ENCODE measurements at regions not wholly inside any gene's neighbourhood (a gene's known extent, or its start where the extent isn't known, plus 50 kb on each side); places are given as distances from the start of the nearest gene placed in this dataset.

- no peak overlapping the region for H4K8ac ChIP-seq (ENCODE audit: low read depth, low read length)
- H3K9me3 ChIP-seq (replicated peaks in 1 of 2; ENCODE audit: control insufficient read depth in 2 of 2, insufficient read depth in 1 of 2, low read depth in 1 of 2, low read length in 2 of 2): peaks cover 0 to 23% of the 10 kb centered on the region in 2 donors
- H2BK120ac ChIP-seq (ENCODE audit: low read depth, low read length): no peak overlapping the region
- no peak overlapping the region for H2AK5ac ChIP-seq (ENCODE audit: low read depth, low read length)
- no CpG with 5 or more reads among the region's 1 CpG for WGBS, 2 donors (ENCODE audit: extremely low coverage in 2 of 2, insufficient read length in 2 of 2, insufficient replicate concordance in 1 of 2)
- no peak overlapping the region for H4K91ac ChIP-seq (ENCODE audit: low read depth, low read length, poor library complexity)
- no peak overlapping the region for H3K4me2 ChIP-seq (ENCODE audit: insufficient read depth, low read length, poor library complexity, severe bottlenecking)
- H3K27ac ChIP-seq (replicated peaks; ENCODE audit: low read length): peak overlapping the region; percentile 2
- H2BK15ac ChIP-seq (ENCODE audit: low read length): no peak overlapping the region
- H2BK5ac ChIP-seq (ENCODE audit: low read length): no peak overlapping the region
- no peak overlapping the region for H2AFZ ChIP-seq (ENCODE audit: low read length)
- no peak overlapping the region for H2BK12ac ChIP-seq (ENCODE audit: low read length)
- H3K79me1 ChIP-seq (ENCODE audit: low read depth, low read length): no peaks in the 10 kb centered on the region
- DNase-seq (ENCODE audit: low spot score): no peak
- H3K23ac ChIP-seq (ENCODE audit: low read depth, low read length, poor library complexity): no peak overlapping the region
- H3K4ac ChIP-seq (ENCODE audit: low read length): no peak overlapping the region
- H3K18ac ChIP-seq (ENCODE audit: low read length): no peak overlapping the region
- no peaks in the 10 kb centered on the region for H3K27me3 ChIP-seq (ENCODE audit: control insufficient read depth in 3 of 3, insufficient read depth in 3 of 3, low read depth in 1 of 3, low read length in 3 of 3)
- H3K4me1 ChIP-seq (ENCODE audit: control insufficient read depth in 2 of 2, insufficient read depth in 1 of 2, low read depth in 1 of 2, low read length in 2 of 2): peaks cover 1 to 38% of the 10 kb centered on the region in 2 donors
- H3K9ac ChIP-seq (ENCODE audit: low read depth, low read length, poor library complexity): no peak overlapping the region
- H3K36me3 ChIP-seq (replicated peaks in 1 of 2; ENCODE audit: control insufficient read depth in 2 of 2, insufficient read depth in 2 of 2, low read length in 2 of 2): no peaks in the 10 kb centered on the region
- H3K4me3 ChIP-seq (ENCODE audit: low read length in 2 of 2): peak overlapping the region in 1 of 2 donors; percentile 7
- no peak overlapping the region for H3K14ac ChIP-seq (ENCODE audit: low read length)
These were observed 78.3 kb upstream of the POU5F2 start for GRCh38 chr5:93819668-93820067.

- no CpG with 5 or more reads among the region's 4 CpGs for WGBS, 2 donors (ENCODE audit: extremely low coverage in 2 of 2, insufficient read length in 2 of 2, insufficient replicate concordance in 1 of 2)
- Histone ChIP-seq H2AK5ac (ENCODE audit: low read depth, low read length) (no peak overlapping the region), H3K9me3 (replicated peaks in 1 of 2; ENCODE audit: control insufficient read depth in 2 of 2, insufficient read depth in 1 of 2, low read depth in 1 of 2, low read length in 2 of 2) (peaks cover 2 to 14% of the 10 kb centered on the region in 2 donors), H4K91ac (ENCODE audit: low read depth, low read length, poor library complexity) (no peak overlapping the region), H3K23ac (ENCODE audit: low read depth, low read length, poor library complexity) (no peak overlapping the region), H2BK12ac (ENCODE audit: low read length) (no peak overlapping the region), H3K18ac (ENCODE audit: low read length) (no peak overlapping the region), H3K27ac (replicated peaks; ENCODE audit: low read length) (no peak overlapping the region), H2BK5ac (ENCODE audit: low read length) (no peak overlapping the region), H3K14ac (ENCODE audit: low read length) (no peak overlapping the region), H3K36me3 (replicated peaks in 1 of 2; ENCODE audit: control insufficient read depth in 2 of 2, insufficient read depth in 2 of 2, low read length in 2 of 2) (no peaks in the 10 kb centered on the region), H2BK120ac (ENCODE audit: low read depth, low read length) (no peak overlapping the region), H3K4me1 (ENCODE audit: control insufficient read depth in 2 of 2, insufficient read depth in 1 of 2, low read depth in 1 of 2, low read length in 2 of 2) (peaks cover 0 to 17% of the 10 kb centered on the region in 2 donors), H3K79me1 (ENCODE audit: low read depth, low read length) (no peaks in the 10 kb centered on the region), H3K4ac (ENCODE audit: low read length) (no peak overlapping the region), H4K8ac (ENCODE audit: low read depth, low read length) (no peak overlapping the region), H2AFZ (ENCODE audit: low read length) (no peak overlapping the region), H3K4me3 (ENCODE audit: low read length in 2 of 2) (no peak overlapping the region), H3K27me3 (ENCODE audit: control insufficient read depth in 3 of 3, insufficient read depth in 3 of 3, low read depth in 1 of 3, low read length in 3 of 3) (no peaks in the 10 kb centered on the region), H3K9ac (ENCODE audit: low read depth, low read length, poor library complexity) (no peak overlapping the region), H3K4me2 (ENCODE audit: insufficient read depth, low read length, poor library complexity, severe bottlenecking) (no peak overlapping the region), H2BK15ac (ENCODE audit: low read length) (no peak overlapping the region)
- DNase-seq (ENCODE audit: low spot score): no peak
These were observed 69.4 kb upstream of the POU5F2 start for GRCh38 chr5:93810780-93811179.

GRCh38 chr5:93809430-93809829 lies 68.0 kb upstream of the POU5F2 start:
- H3K4me2 ChIP-seq (ENCODE audit: insufficient read depth, low read length, poor library complexity, severe bottlenecking): no peak overlapping the region
- no peak overlapping the region for H2BK15ac ChIP-seq (ENCODE audit: low read length)
- H2AK5ac ChIP-seq (ENCODE audit: low read depth, low read length): no peak overlapping the region
- no CpG with 5 or more reads among the region's 1 CpG for WGBS, 2 donors (ENCODE audit: extremely low coverage in 2 of 2, insufficient read length in 2 of 2, insufficient replicate concordance in 1 of 2)
- no peaks in the 10 kb centered on the region for H3K27me3 ChIP-seq (ENCODE audit: control insufficient read depth in 3 of 3, insufficient read depth in 3 of 3, low read depth in 1 of 3, low read length in 3 of 3)
- no peaks in the 10 kb centered on the region for H3K36me3 ChIP-seq (replicated peaks in 1 of 2; ENCODE audit: control insufficient read depth in 2 of 2, insufficient read depth in 2 of 2, low read length in 2 of 2)
- no peak overlapping the region for H3K4ac ChIP-seq (ENCODE audit: low read length)
- H4K91ac ChIP-seq (ENCODE audit: low read depth, low read length, poor library complexity): no peak overlapping the region
- H2BK12ac ChIP-seq (ENCODE audit: low read length): no peak overlapping the region
- peaks cover 2 to 14% of the 10 kb centered on the region in 2 donors for H3K9me3 ChIP-seq (replicated peaks in 1 of 2; ENCODE audit: control insufficient read depth in 2 of 2, insufficient read depth in 1 of 2, low read depth in 1 of 2, low read length in 2 of 2)
- no peaks in the 10 kb centered on the region for H3K79me1 ChIP-seq (ENCODE audit: low read depth, low read length)
- H3K4me3 ChIP-seq (ENCODE audit: low read length in 2 of 2): no peak overlapping the region
- no peak overlapping the region for H4K8ac ChIP-seq (ENCODE audit: low read depth, low read length)
- H3K4me1 ChIP-seq (ENCODE audit: control insufficient read depth in 2 of 2, insufficient read depth in 1 of 2, low read depth in 1 of 2, low read length in 2 of 2): peaks cover 0 to 24% of the 10 kb centered on the region in 2 donors
- H2BK120ac ChIP-seq (ENCODE audit: low read depth, low read length): no peak overlapping the region
- H3K23ac ChIP-seq (ENCODE audit: low read depth, low read length, poor library complexity): no peak overlapping the region
- H3K9ac ChIP-seq (ENCODE audit: low read depth, low read length, poor library complexity): no peak overlapping the region
- no peak for DNase-seq (ENCODE audit: low spot score)
- no peak overlapping the region for H3K18ac ChIP-seq (ENCODE audit: low read length)
- H2BK5ac ChIP-seq (ENCODE audit: low read length): no peak overlapping the region
- H3K27ac ChIP-seq (replicated peaks; ENCODE audit: low read length): no peak overlapping the region
- H3K14ac ChIP-seq (ENCODE audit: low read length): no peak overlapping the region
- no peak overlapping the region for H2AFZ ChIP-seq (ENCODE audit: low read length)

- no peak overlapping the region for H4K8ac ChIP-seq (ENCODE audit: low read depth, low read length)
- H3K9ac ChIP-seq (ENCODE audit: low read depth, low read length, poor library complexity): no peak overlapping the region
- no peak overlapping the region for H2BK15ac ChIP-seq (ENCODE audit: low read length)
- no peak overlapping the region for H3K23ac ChIP-seq (ENCODE audit: low read depth, low read length, poor library complexity)
- WGBS, 2 donors (ENCODE audit: extremely low coverage in 2 of 2, insufficient read length in 2 of 2, insufficient replicate concordance in 1 of 2): no CpG with 5 or more reads among the region's 6 CpGs
- H3K18ac ChIP-seq (ENCODE audit: low read length): no peak overlapping the region
- no peak overlapping the region for H3K4ac ChIP-seq (ENCODE audit: low read length)
- no peak overlapping the region for H3K14ac ChIP-seq (ENCODE audit: low read length)
- H3K27me3 ChIP-seq (ENCODE audit: control insufficient read depth in 3 of 3, insufficient read depth in 3 of 3, low read depth in 1 of 3, low read length in 3 of 3): no peaks in the 10 kb centered on the region
- no peak overlapping the region for H3K27ac ChIP-seq (replicated peaks; ENCODE audit: low read length)
- no peak overlapping the region for H4K91ac ChIP-seq (ENCODE audit: low read depth, low read length, poor library complexity)
- no peak overlapping the region for H2AFZ ChIP-seq (ENCODE audit: low read length)
- no peak overlapping the region for H3K4me3 ChIP-seq (ENCODE audit: low read length in 2 of 2)
- peaks cover 0 to under 1% of the 10 kb centered on the region in 2 donors for H3K9me3 ChIP-seq (replicated peaks in 1 of 2; ENCODE audit: control insufficient read depth in 2 of 2, insufficient read depth in 1 of 2, low read depth in 1 of 2, low read length in 2 of 2)
- H2BK12ac ChIP-seq (ENCODE audit: low read length): no peak overlapping the region
- H2BK5ac ChIP-seq (ENCODE audit: low read length): no peak overlapping the region
- H3K36me3 ChIP-seq (replicated peaks in 1 of 2; ENCODE audit: control insufficient read depth in 2 of 2, insufficient read depth in 2 of 2, low read length in 2 of 2): no peaks in the 10 kb centered on the region
- no peak overlapping the region for H2BK120ac ChIP-seq (ENCODE audit: low read depth, low read length)
- no peak overlapping the region for H2AK5ac ChIP-seq (ENCODE audit: low read depth, low read length)
- no peak overlapping the region for H3K4me2 ChIP-seq (ENCODE audit: insufficient read depth, low read length, poor library complexity, severe bottlenecking)
- DNase-seq (ENCODE audit: low spot score): no peak
- H3K4me1 ChIP-seq (ENCODE audit: control insufficient read depth in 2 of 2, insufficient read depth in 1 of 2, low read depth in 1 of 2, low read length in 2 of 2): peaks cover 0 to 33% of the 10 kb centered on the region in 2 donors
- H3K79me1 ChIP-seq (ENCODE audit: low read depth, low read length): no peaks in the 10 kb centered on the region
These were observed 66.4 kb upstream of the POU5F2 start for GRCh38 chr5:93807846-93808245.

All from neuronal stem cell (in vitro differentiated cells).